Hepatocyte (in vitro differentiated cells): ENCODE measurements at regions not wholly inside any gene's neighbourhood (a gene's known extent, or its start where the extent isn't known, plus 50 kb on each side); places are given as distances from the start of the nearest gene placed in this dataset.

Source experiments
- DNase-seq: peaks from one replicate; pipeline ENCODE4 v3.0.0-alpha.2; 2016; ENCODE audit warnings: low spot score
- H2AFZ ChIP-seq: fragments of 200-600 bp; sonication (generic); 2 replicates; pipeline ENCODE4 v1.6.0; 2016; ENCODE audit warnings: antibody characterized with exemption, mild to moderate bottlenecking
- H3K27ac ChIP-seq: fragments of 200-600 bp; sonication (generic); 2 replicates; pipeline ENCODE4 v1.5.1; 2016; ENCODE audit warnings: mild to moderate bottlenecking
- H3K27me3 ChIP-seq: fragments of 200-600 bp; sonication (generic); 2 replicates; pipeline ENCODE4 v1.6.1; 2016
- H3K36me3 ChIP-seq: fragments of 200-600 bp; sonication (generic); replicated peaks from 2 replicates; pipeline ENCODE4 v1.5.1; 2016; ENCODE audit warnings: low read depth; ENCODE audit not compliant: insufficient read depth
- H3K4me1 ChIP-seq: fragments of 200-600 bp; sonication (generic); 2 replicates; pipeline ENCODE4 v1.5.1; 2016; ENCODE audit warnings: mild to moderate bottlenecking, moderate library complexity; ENCODE audit not compliant: insufficient read depth
- H3K4me2 ChIP-seq: fragments of 200-600 bp; sonication (generic); 2 replicates; pipeline ENCODE4 v1.6.0; 2016
- H3K4me3 ChIP-seq: fragments of 200-600 bp; sonication (generic); 2 replicates; pipeline ENCODE4 v1.5.1; 2016; ENCODE audit warnings: mild to moderate bottlenecking
- H3K79me2 ChIP-seq: fragments of 200-600 bp; sonication (generic); 2 replicates; pipeline ENCODE4 v1.6.0; 2017; ENCODE audit warnings: mild to moderate bottlenecking
- H3K9me2 ChIP-seq: fragments of 200-600 bp; sonication (generic); replicated peaks from 2 replicates; pipeline ENCODE4 v1.6.0; 2017; ENCODE audit warnings: mild to moderate bottlenecking; ENCODE audit not compliant: insufficient read depth
- H3K9me3 ChIP-seq: fragments of 200-600 bp; sonication (generic); 2 replicates; pipeline ENCODE4 v1.5.1; 2016; ENCODE audit warnings: low read depth, mild to moderate bottlenecking
- H4K20me1 ChIP-seq: fragments of 200-600 bp; sonication (generic); 2 replicates; pipeline ENCODE4 v1.6.0; 2016; ENCODE audit warnings: mild to moderate bottlenecking; ENCODE audit not compliant: insufficient read depth, poor library complexity, severe bottlenecking
- EZH2 ChIP-seq: fragments of 200-600 bp; sonication (generic); IDR thresholded peaks from 2 replicates; pipeline ENCODE4 v1.6.1; 2016; ENCODE audit warnings: antibody characterized with exemption, mild to moderate bottlenecking, borderline replicate concordance
- EZH2phosphoT487 ChIP-seq: fragments of 200-600 bp; sonication (generic); IDR thresholded peaks from one replicate; pipeline ENCODE4 v1.6.1; 2018; ENCODE audit warnings: antibody characterized with exemption, mild to moderate bottlenecking, low read depth, moderate library complexity; ENCODE audit not compliant: unreplicated experiment, severe bottlenecking
- WGBS: methylation state at CpG from one replicate; pipeline ENCODE4 v1.1.6; 2016; ENCODE audit warnings: low lambda C conversion rate; ENCODE audit errors: missing lambda C conversion rate; 5-methylcytosine and 5-hydroxymethylcytosine counted together
- TF ChIP-seq, protein P1 (sequence below): fragments of 200-600 bp; sonication (generic); IDR thresholded peaks from 2 replicates; pipeline ENCODE4 v1.5.1; 2016; ENCODE audit warnings: antibody characterized with exemption, mild to moderate bottlenecking; ENCODE audit not compliant: poor library complexity

DNA sequence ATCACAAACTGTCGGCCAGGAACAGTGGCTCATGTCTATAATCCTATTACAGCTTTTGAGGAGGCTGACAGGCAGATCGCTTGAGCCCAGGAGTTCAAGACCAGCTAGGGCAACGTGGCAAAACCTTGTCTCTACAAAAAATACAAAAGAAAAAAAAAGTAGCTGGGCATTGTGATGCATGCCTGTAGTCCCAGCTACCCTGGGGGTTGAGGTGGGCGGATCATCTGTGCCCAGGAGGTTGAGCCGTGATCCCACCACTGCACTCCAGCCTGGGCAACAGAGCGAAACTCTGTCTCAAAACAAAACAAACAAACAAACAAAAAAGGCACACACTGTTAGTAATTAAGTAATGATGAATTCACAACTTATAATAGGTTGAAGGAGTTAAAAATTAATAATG is 441.5 kb upstream of the PCDH15 start:
- H3K4me2 ChIP-seq, result no peak overlapping the region
- no peak overlapping the region for H3K4me3 ChIP-seq
- no peaks in the 10 kb centered on the region for H3K79me2 ChIP-seq
- WGBS, result 62% methylated on average over 6 of the region's 6 CpGs
- no peak for DNase-seq
- no peaks in the 10 kb centered on the region for H3K9me3 ChIP-seq
- no peaks in the 10 kb centered on the region for H3K27me3 ChIP-seq
- H2AFZ ChIP-seq, result no peak overlapping the region
- H3K36me3 ChIP-seq, result no peaks in the 10 kb centered on the region
- TF ChIP-seq, protein P1, sequence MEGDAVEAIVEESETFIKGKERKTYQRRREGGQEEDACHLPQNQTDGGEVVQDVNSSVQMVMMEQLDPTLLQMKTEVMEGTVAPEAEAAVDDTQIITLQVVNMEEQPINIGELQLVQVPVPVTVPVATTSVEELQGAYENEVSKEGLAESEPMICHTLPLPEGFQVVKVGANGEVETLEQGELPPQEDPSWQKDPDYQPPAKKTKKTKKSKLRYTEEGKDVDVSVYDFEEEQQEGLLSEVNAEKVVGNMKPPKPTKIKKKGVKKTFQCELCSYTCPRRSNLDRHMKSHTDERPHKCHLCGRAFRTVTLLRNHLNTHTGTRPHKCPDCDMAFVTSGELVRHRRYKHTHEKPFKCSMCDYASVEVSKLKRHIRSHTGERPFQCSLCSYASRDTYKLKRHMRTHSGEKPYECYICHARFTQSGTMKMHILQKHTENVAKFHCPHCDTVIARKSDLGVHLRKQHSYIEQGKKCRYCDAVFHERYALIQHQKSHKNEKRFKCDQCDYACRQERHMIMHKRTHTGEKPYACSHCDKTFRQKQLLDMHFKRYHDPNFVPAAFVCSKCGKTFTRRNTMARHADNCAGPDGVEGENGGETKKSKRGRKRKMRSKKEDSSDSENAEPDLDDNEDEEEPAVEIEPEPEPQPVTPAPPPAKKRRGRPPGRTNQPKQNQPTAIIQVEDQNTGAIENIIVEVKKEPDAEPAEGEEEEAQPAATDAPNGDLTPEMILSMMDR, result no peak
- TF ChIP-seq EZH2phosphoT487 (no peak), EZH2 (no peak)
- H3K4me1 ChIP-seq, result no peaks in the 10 kb centered on the region
- H3K9me2 ChIP-seq, result no peaks in the 10 kb centered on the region
- H3K27ac ChIP-seq, result no peak overlapping the region
- no peaks in the 10 kb centered on the region for H4K20me1 ChIP-seq

DNA sequence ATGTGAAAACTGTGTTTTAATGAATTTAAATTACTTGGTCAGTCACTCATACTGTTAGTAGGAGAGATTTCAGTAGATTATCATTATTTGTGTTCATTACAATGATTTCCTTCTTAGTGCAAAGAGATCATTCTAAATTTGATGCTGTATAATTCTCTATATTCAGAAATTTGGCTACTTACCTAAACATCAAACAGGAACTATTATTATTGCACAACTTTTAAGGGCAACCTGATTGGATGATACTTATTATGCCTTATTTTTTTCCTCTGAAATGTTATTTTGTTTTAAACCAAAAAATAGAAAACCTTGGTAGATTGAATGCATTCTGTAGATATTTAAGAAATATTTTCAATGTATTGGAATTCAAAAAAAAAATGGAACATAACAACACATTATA is 436.4 kb upstream of the PCDH15 start:
- H3K4me2 ChIP-seq, result no peak overlapping the region
- no peaks in the 10 kb centered on the region for H3K27me3 ChIP-seq
- no peaks in the 10 kb centered on the region for H3K79me2 ChIP-seq
- no peak for DNase-seq
- TF ChIP-seq EZH2phosphoT487, result no peak
- TF ChIP-seq EZH2, result no peak
- TF ChIP-seq, protein P1, result no peak
- H2AFZ ChIP-seq, result no peak overlapping the region
- H3K4me3 ChIP-seq, result no peak overlapping the region
- no peaks in the 10 kb centered on the region for H3K4me1 ChIP-seq
- no peaks in the 10 kb centered on the region for H4K20me1 ChIP-seq
- H3K9me3 ChIP-seq, result no peaks in the 10 kb centered on the region
- H3K9me2 ChIP-seq, result no peaks in the 10 kb centered on the region
- no peaks in the 10 kb centered on the region for H3K36me3 ChIP-seq
- H3K27ac ChIP-seq, result no peak overlapping the region

DNA sequence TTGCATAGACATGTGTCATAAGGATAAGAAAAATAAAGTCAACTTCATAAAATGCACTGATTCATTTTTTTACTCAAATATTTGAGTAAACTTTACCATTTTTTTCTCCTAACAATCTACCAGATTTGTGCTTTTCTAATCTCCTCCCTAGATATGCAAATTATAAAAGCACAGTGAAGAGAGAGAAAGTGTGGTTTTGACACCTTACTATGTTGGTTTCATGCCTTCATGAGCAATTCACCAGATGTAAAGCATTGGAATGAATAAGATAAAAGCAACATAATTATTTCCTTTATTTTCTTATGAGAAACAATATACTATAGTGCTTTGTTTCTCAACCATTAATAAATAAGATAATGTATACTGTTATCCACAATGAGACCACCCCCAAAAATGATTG is 432.5 kb upstream of the PCDH15 start:
- Histone ChIP-seq H4K20me1 (no peaks in the 10 kb centered on the region), H3K4me1 (no peaks in the 10 kb centered on the region), H3K27ac (no peak overlapping the region), H3K4me3 (no peak overlapping the region), H3K27me3 (no peaks in the 10 kb centered on the region), H3K79me2 (no peaks in the 10 kb centered on the region), H3K4me2 (no peak overlapping the region), H3K9me3 (no peaks in the 10 kb centered on the region), H3K36me3 (no peaks in the 10 kb centered on the region), H2AFZ (no peak overlapping the region), H3K9me2 (no peaks in the 10 kb centered on the region)
- TF ChIP-seq EZH2, result no peak
- TF ChIP-seq, protein P1, result no peak
- no peak for DNase-seq

DNA sequence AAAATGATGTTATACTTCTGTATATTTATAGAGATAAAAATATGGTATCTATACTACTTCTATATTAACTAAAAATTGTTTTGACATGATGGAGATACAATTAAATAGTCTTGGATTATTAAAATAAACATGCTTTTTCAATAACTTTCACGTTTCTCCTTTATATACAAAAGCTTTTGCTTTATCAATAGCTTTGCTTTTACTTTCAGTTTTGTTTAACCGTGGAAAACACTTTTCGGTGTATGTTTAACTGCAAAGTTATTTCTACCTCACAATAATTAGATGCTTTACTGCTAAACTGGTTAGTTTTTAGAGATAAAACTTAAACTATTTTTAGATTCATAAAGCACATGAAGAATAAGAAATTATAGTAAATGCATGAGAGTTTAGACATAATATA is 432.1 kb upstream of the PCDH15 start:
- TF ChIP-seq, protein P1, result no peak
- TF ChIP-seq EZH2phosphoT487 (no peak), EZH2 (no peak)
- Histone ChIP-seq H3K27me3 (no peaks in the 10 kb centered on the region), H3K4me3 (no peak overlapping the region), H3K27ac (no peak overlapping the region), H3K4me1 (no peaks in the 10 kb centered on the region), H3K79me2 (no peaks in the 10 kb centered on the region), H3K4me2 (no peak overlapping the region), H3K9me2 (no peaks in the 10 kb centered on the region), H3K36me3 (no peaks in the 10 kb centered on the region), H3K9me3 (no peaks in the 10 kb centered on the region), H4K20me1 (no peaks in the 10 kb centered on the region), H2AFZ (no peak overlapping the region)
- 82% methylated on average over 3 of the region's 3 CpGs for WGBS
- no peak for DNase-seq
